K562 (cell line): ENCODE measurements at regions not wholly inside any gene's neighbourhood (a gene's known extent, or its start where the extent isn't known, plus 50 kb on each side); places are given as distances from the start of the nearest gene placed in this dataset.

ENCODE experiments used
- ATAC-seq: fragments of 200-7000 bp; cut with Tn5 transposase; 3 replicates; pipeline ENCODE4 v1.9.1; 2020; ENCODE audit warnings: moderate library complexity
- BruUV-seq: library from RNA; stranded (reverse); fragments of 400-500 nt; replicated peaks from 2 replicates; lab custom pipeline; 2021; lab: Mats Ljungman, UMichigan
- CTCF ChIA-PET: fragments of 300-600 bp; formaldehyde crosslinking; extraction: SDS; loops from one replicate; lab custom pipeline; 2021; ENCODE audit warnings: low intra/inter-chr PET ratio; lab: Yijun Ruan, JAX
- POLR2A ChIA-PET: fragments of 300-600, 350-650 bp; sonication (Branson Sonifier 250); formaldehyde crosslinking; extraction: SDS; loops from one replicate; lab custom pipeline; 2021; ENCODE audit warnings: antibody characterized with exemption, inconsistent platforms; lab: Yijun Ruan, JAX
- DNase-seq, 4 experiments: peaks; one replicate each; pipeline versions ENCODE4 v3.0.0 to v3.0.0-alpha.2; 2011 to 2018; ENCODE audit warnings: low spot score in 3 of 4, mixed read lengths in 3 of 4; ENCODE audit errors: extremely low read depth in 1 of 4
- FAIRE-seq: peaks from 2 replicates; lab custom pipeline; 2011; peaks lifted over from hg19 to GRCh38; lab: Jason Lieb, UNC
- H2AFZ ChIP-seq: 2 replicates; pipeline ENCODE4 v1.6.0; 2011; ENCODE audit warnings: low read depth, low read length, control low read depth, inconsistent platforms
- H3K27ac ChIP-seq: fragments of 200-600 bp; 3 replicates; pipeline ENCODE4 v1.8.0; 2011; ENCODE audit warnings: low read depth, mild to moderate bottlenecking, control low read depth, inconsistent platforms, low read length, moderate library complexity, mixed read lengths; ENCODE audit errors: extremely low read depth
- H3K27me3 ChIP-seq, 2 experiments: fragments of 300-600 bp in 1 of 2; 2 replicates in 1 of 2; 3 replicates in 1 of 2; pipeline versions ENCODE4 v1.6.0 to v1.8.0; 2011; ENCODE audit warnings: inconsistent platforms in 2 of 2, low read length in 2 of 2, mild to moderate bottlenecking in 1 of 2, mixed read lengths in 1 of 2, moderate library complexity in 1 of 2; ENCODE audit not compliant: control insufficient read depth in 2 of 2, insufficient read depth in 2 of 2
- H3K36me3 ChIP-seq: fragments of 300-600 bp; 3 replicates; pipeline ENCODE4 v1.8.0; 2011; ENCODE audit warnings: mild to moderate bottlenecking, low read length, inconsistent platforms; ENCODE audit not compliant: control insufficient read depth, insufficient read depth
- H3K4me1 ChIP-seq, 2 experiments: fragments of 200-600 bp in 1 of 2; replicated peaks in 1 of 2; 2 replicates in 1 of 2; 3 replicates in 1 of 2; pipeline versions ENCODE4 v1.5.1 to v1.8.0; 2011; ENCODE audit warnings: inconsistent platforms in 2 of 2, low read length in 2 of 2, mild to moderate bottlenecking in 1 of 2, mixed read lengths in 1 of 2, moderate library complexity in 1 of 2; ENCODE audit not compliant: control insufficient read depth in 2 of 2, insufficient read depth in 2 of 2
- H3K4me2 ChIP-seq: 2 replicates; pipeline ENCODE4 v1.6.1; 2011; ENCODE audit warnings: low read length, control low read depth, inconsistent platforms, mixed read lengths; ENCODE audit not compliant: insufficient read depth
- H3K4me3 ChIP-seq: fragments of 200-600 bp; sonication (generic), shearing (Covaris generic); 2 replicates; pipeline ENCODE4 v1.5.1; 2016; ENCODE audit warnings: control low read depth, inconsistent platforms
- H3K79me2 ChIP-seq: fragments of 200-600 bp; 3 replicates; pipeline ENCODE4 v1.8.0; 2011; ENCODE audit warnings: low read length, inconsistent platforms; ENCODE audit not compliant: control insufficient read depth, insufficient read depth
- H3K9ac ChIP-seq, 2 experiments: 2 replicates each; pipeline versions ENCODE4 v1.6.0 to v1.6.1; 2011; ENCODE audit warnings: low read depth in 2 of 2, low read length in 2 of 2, control low read depth in 1 of 2, inconsistent platforms in 1 of 2, mild to moderate bottlenecking in 1 of 2, mixed read lengths in 1 of 2; ENCODE audit not compliant: insufficient read depth in 1 of 2
- H3K9me1 ChIP-seq: one replicate; pipeline ENCODE4 v1.6.0; 2011; ENCODE audit warnings: inconsistent platforms, mild to moderate bottlenecking, low read length, moderate library complexity; ENCODE audit not compliant: control insufficient read depth, insufficient read depth
- H3K9me3 ChIP-seq: replicated peaks from 2 replicates; pipeline ENCODE4 v1.5.1; 2011; ENCODE audit warnings: low read depth, low read length, inconsistent platforms; ENCODE audit not compliant: control insufficient read depth, insufficient read depth
- H4K20me1 ChIP-seq: replicated peaks from 2 replicates; pipeline ENCODE4 v1.6.1; 2011; ENCODE audit warnings: low read length, inconsistent platforms, mixed read lengths; ENCODE audit not compliant: control insufficient read depth, insufficient read depth
- CHCHD3 ChIP-seq: fragments of 250-450 bp; sonication (Bioruptor Pico); IDR thresholded peaks from 2 replicates; pipeline ENCODE4 v2.1.2; 2022; ENCODE audit warnings: mild to moderate bottlenecking
- CHD7 ChIP-seq: fragments of 200-600 bp; sonication (generic); IDR thresholded peaks from one replicate; pipeline ENCODE4 v1.6.1; 2012; ENCODE audit warnings: mild to moderate bottlenecking, low read depth, low read length, inconsistent platforms
- DIDO1 ChIP-seq: fragments of 450-650 bp; IDR thresholded peaks from 2 replicates; pipeline ENCODE4 v1.6.1; 2016; ENCODE audit warnings: low read depth, missing biosample characterization, missing genetic modification characterization
- ELF1 ChIP-seq: fragments of 200-800 bp; sonication (Bioruptor generic); IDR thresholded peaks from 2 replicates; pipeline ENCODE4 v1.6.1; 2016; ENCODE audit warnings: missing genetic modification characterization, missing compliant biosample characterization
- FOXP1 ChIP-seq: sonication (generic); formaldehyde crosslinking; IDR thresholded peaks from 2 replicates; pipeline ENCODE4 v1.8.0; 2022; ENCODE audit warnings: mild to moderate bottlenecking, missing genetic modification reagents
- HNRNPUL1 ChIP-seq: fragments of 200-400 bp; formaldehyde crosslinking; IDR thresholded peaks from 2 replicates; pipeline ENCODE4 v1.6.1; 2017; ENCODE audit warnings: low read length
- KLF10 ChIP-seq: fragments of 250-450 bp; sonication (Bioruptor Pico); IDR thresholded peaks from 2 replicates; pipeline ENCODE4 v1.6.1; 2021; ENCODE audit warnings: matching md5 sums
- MCM3 ChIP-seq: fragments of 450-650 bp; IDR thresholded peaks from 2 replicates; pipeline ENCODE4 v1.6.1; 2016
- MTA2 ChIP-seq: fragments of 450-650 bp; IDR thresholded peaks from 2 replicates; pipeline ENCODE4 v1.6.1; 2016; ENCODE audit warnings: low read depth
- NR3C1 ChIP-seq: sonication (generic); formaldehyde crosslinking; IDR thresholded peaks from 2 replicates; pipeline ENCODE4 v1.8.1; 2022; ENCODE audit warnings: missing genetic modification reagents
- RCOR1 ChIP-seq, 2 experiments: IDR thresholded peaks; 2 replicates each; pipeline ENCODE4 v1.6.1; 2012; ENCODE audit warnings: low read depth in 2 of 2, low read length in 2 of 2, borderline replicate concordance in 1 of 2, improper control_type of control experiment in 1 of 2
- SIRT6 ChIP-seq: IDR thresholded peaks from one replicate; pipeline ENCODE4 v1.6.1; 2012; ENCODE audit warnings: low read depth, mild to moderate bottlenecking, control low read depth, inconsistent platforms, low read length, moderate library complexity
- SLC30A9 ChIP-seq: fragments of 250-450 bp; sonication (Bioruptor Pico); IDR thresholded peaks from 2 replicates; pipeline ENCODE4 v1.8.0; 2022; ENCODE audit warnings: mild to moderate bottlenecking, moderate library complexity
- TAF15 ChIP-seq: fragments of 200-400 bp; formaldehyde crosslinking; IDR thresholded peaks from 2 replicates; pipeline ENCODE4 v1.6.1; 2017; ENCODE audit warnings: mild to moderate bottlenecking, low read depth, low read length, moderate library complexity
- ZNF316 ChIP-seq: fragments of 450-650 bp; IDR thresholded peaks from 2 replicates; pipeline ENCODE4 v1.6.1; 2016
- WGBS: fragments of 100-300 bp; shearing (Covaris generic); methylation state at CpG from one replicate; pipeline ENCODE4 v1.1.6; 2016; ENCODE audit warnings: low coverage, mixed read lengths; ENCODE audit not compliant: insufficient coverage; ENCODE audit errors: missing lambda C conversion rate; 5-methylcytosine and 5-hydroxymethylcytosine counted together
- in situ Hi-C: fragments of 300-500 bp; cut with MboI; formaldehyde crosslinking; loops from 4 replicates; pipeline ENCODE4 v1.15.0; 2018; ENCODE audit warnings: inconsistent platforms, mixed read lengths
- intact Hi-C: fragments of 100-400 bp; cut with micrococcal nuclease; formaldehyde crosslinking; loops from 2 replicates; pipeline ENCODE4 v1.14.2; 2022

- in situ Hi-C loops = no loop called here
- no peak for ATAC-seq
- ChIA-PET CTCF (no interaction called here), POLR2A (no interaction called here)
- no peak for FAIRE-seq
- H4K20me1 ChIP-seq = no peaks in the 10 kb centered on the region
- H3K27me3 ChIP-seq = no peaks in the 10 kb centered on the region; a peak in 1 of 5 replicates
- H3K36me3 ChIP-seq = no peaks in the 10 kb centered on the region
- no peak overlapping the region for H3K9ac ChIP-seq
- DNase-seq = no peak
- intact Hi-C loops = no loop called here
- BruUV-seq = no TSS peak
- 29% methylated on average over 6 of the region's 6 CpGs for WGBS
- H3K4me1 ChIP-seq = no peaks in the 10 kb centered on the region; a peak in 1 of 5 replicates
- H3K9me3 ChIP-seq = no peaks in the 10 kb centered on the region
- H3K4me2 ChIP-seq = no peak overlapping the region
- H3K4me3 ChIP-seq = no peak overlapping the region
- H3K9me1 ChIP-seq = no peaks in the 10 kb centered on the region
- H3K27ac ChIP-seq = no peak overlapping the region
- no peaks in the 10 kb centered on the region for H3K79me2 ChIP-seq
- H2AFZ ChIP-seq = no peak overlapping the region
- no peak for TF ChIP-seq ELF1 (tag)
- TF ChIP-seq MTA2 = no peak
- TF ChIP-seq DIDO1 = no peak
- no peak for TF ChIP-seq CHD7
- no peak for TF ChIP-seq CHCHD3
- no peak for TF ChIP-seq MCM3
- no peak for TF ChIP-seq TAF15
- TF ChIP-seq ZNF316 = no peak
- TF ChIP-seq SLC30A9 (CRISPR knock-in tag) = no peak
- no peak for TF ChIP-seq SIRT6
- no peak for TF ChIP-seq FOXP1 (CRISPR knock-in tag)
- TF ChIP-seq RCOR1 (IDR thresholded peaks at IDR 0.05; ENCODE audit: borderline replicate concordance in 1 of 2, low read depth in 2 of 2, low read length in 2 of 2) = no peak
- TF ChIP-seq NR3C1 = no peak
- no peak for TF ChIP-seq KLF10 (CRISPR knock-in tag)
- no peak for TF ChIP-seq HNRNPUL1
These were observed 432.6 kb downstream of the TNS3 start for GRCh38 chr7:47149208-47149839.
